K562 (cell line): ENCODE measurements at regions not wholly inside any gene's neighbourhood (a gene's known extent, or its start where the extent isn't known, plus 50 kb on each side); places are given as distances from the start of the nearest gene placed in this dataset.
A peak's percentile ranks its signal among the peaks of the same experiment; 100 is the strongest.

ENCODE experiments used
- ATAC-seq: fragments of 200-7000 bp; cut with Tn5 transposase; 3 replicates; pipeline ENCODE4 v1.9.1; 2020; ENCODE audit warnings: moderate library complexity
- BruUV-seq: library from RNA; stranded (reverse); fragments of 400-500 nt; replicated peaks from 2 replicates; lab custom pipeline; 2021; lab: Mats Ljungman, UMichigan
- CTCF ChIA-PET: fragments of 300-600 bp; formaldehyde crosslinking; extraction: SDS; loops from one replicate; lab custom pipeline; 2021; ENCODE audit warnings: low intra/inter-chr PET ratio; lab: Yijun Ruan, JAX
- POLR2A ChIA-PET: fragments of 300-600, 350-650 bp; sonication (Branson Sonifier 250); formaldehyde crosslinking; extraction: SDS; loops from one replicate; lab custom pipeline; 2021; ENCODE audit warnings: antibody characterized with exemption, inconsistent platforms; lab: Yijun Ruan, JAX
- DNase-seq, 4 experiments: peaks; one replicate each; pipeline versions ENCODE4 v3.0.0 to v3.0.0-alpha.2; 2011 to 2018; ENCODE audit warnings: low spot score in 3 of 4, mixed read lengths in 3 of 4; ENCODE audit errors: extremely low read depth in 1 of 4
- FAIRE-seq: peaks from 2 replicates; lab custom pipeline; 2011; peaks lifted over from hg19 to GRCh38; lab: Jason Lieb, UNC
- H2AFZ ChIP-seq: 2 replicates; pipeline ENCODE4 v1.6.0; 2011; ENCODE audit warnings: low read depth, low read length, control low read depth, inconsistent platforms
- H3K27ac ChIP-seq: fragments of 200-600 bp; 3 replicates; pipeline ENCODE4 v1.8.0; 2011; ENCODE audit warnings: low read depth, mild to moderate bottlenecking, control low read depth, inconsistent platforms, low read length, moderate library complexity, mixed read lengths; ENCODE audit errors: extremely low read depth
- H3K27me3 ChIP-seq, 2 experiments: fragments of 300-600 bp in 1 of 2; 2 replicates in 1 of 2; 3 replicates in 1 of 2; pipeline versions ENCODE4 v1.6.0 to v1.8.0; 2011; ENCODE audit warnings: inconsistent platforms in 2 of 2, low read length in 2 of 2, mild to moderate bottlenecking in 1 of 2, mixed read lengths in 1 of 2, moderate library complexity in 1 of 2; ENCODE audit not compliant: control insufficient read depth in 2 of 2, insufficient read depth in 2 of 2
- H3K36me3 ChIP-seq: fragments of 300-600 bp; 3 replicates; pipeline ENCODE4 v1.8.0; 2011; ENCODE audit warnings: mild to moderate bottlenecking, low read length, inconsistent platforms; ENCODE audit not compliant: control insufficient read depth, insufficient read depth
- H3K4me1 ChIP-seq, 2 experiments: fragments of 200-600 bp in 1 of 2; replicated peaks in 1 of 2; 2 replicates in 1 of 2; 3 replicates in 1 of 2; pipeline versions ENCODE4 v1.5.1 to v1.8.0; 2011; ENCODE audit warnings: inconsistent platforms in 2 of 2, low read length in 2 of 2, mild to moderate bottlenecking in 1 of 2, mixed read lengths in 1 of 2, moderate library complexity in 1 of 2; ENCODE audit not compliant: control insufficient read depth in 2 of 2, insufficient read depth in 2 of 2
- H3K4me2 ChIP-seq: 2 replicates; pipeline ENCODE4 v1.6.1; 2011; ENCODE audit warnings: low read length, control low read depth, inconsistent platforms, mixed read lengths; ENCODE audit not compliant: insufficient read depth
- H3K4me3 ChIP-seq: fragments of 200-600 bp; sonication (generic), shearing (Covaris generic); 2 replicates; pipeline ENCODE4 v1.5.1; 2016; ENCODE audit warnings: control low read depth, inconsistent platforms
- H3K79me2 ChIP-seq: fragments of 200-600 bp; 3 replicates; pipeline ENCODE4 v1.8.0; 2011; ENCODE audit warnings: low read length, inconsistent platforms; ENCODE audit not compliant: control insufficient read depth, insufficient read depth
- H3K9ac ChIP-seq, 2 experiments: 2 replicates each; pipeline versions ENCODE4 v1.6.0 to v1.6.1; 2011; ENCODE audit warnings: low read depth in 2 of 2, low read length in 2 of 2, control low read depth in 1 of 2, inconsistent platforms in 1 of 2, mild to moderate bottlenecking in 1 of 2, mixed read lengths in 1 of 2; ENCODE audit not compliant: insufficient read depth in 1 of 2
- H3K9me1 ChIP-seq: one replicate; pipeline ENCODE4 v1.6.0; 2011; ENCODE audit warnings: inconsistent platforms, mild to moderate bottlenecking, low read length, moderate library complexity; ENCODE audit not compliant: control insufficient read depth, insufficient read depth
- H3K9me3 ChIP-seq: replicated peaks from 2 replicates; pipeline ENCODE4 v1.5.1; 2011; ENCODE audit warnings: low read depth, low read length, inconsistent platforms; ENCODE audit not compliant: control insufficient read depth, insufficient read depth
- H4K20me1 ChIP-seq: replicated peaks from 2 replicates; pipeline ENCODE4 v1.6.1; 2011; ENCODE audit warnings: low read length, inconsistent platforms, mixed read lengths; ENCODE audit not compliant: control insufficient read depth, insufficient read depth
- ATF7 ChIP-seq: fragments of 450-650 bp; IDR thresholded peaks from 2 replicates; pipeline ENCODE4 v1.7.1; 2014; ENCODE audit warnings: mild to moderate bottlenecking, moderate library complexity
- L3MBTL2 ChIP-seq: fragments of 450-650 bp; IDR thresholded peaks from 2 replicates; pipeline ENCODE4 v1.6.1; 2016; ENCODE audit warnings: mild to moderate bottlenecking, moderate library complexity
- MCM7 ChIP-seq, 2 experiments: fragments of 450-650 bp; IDR thresholded peaks; 2 replicates each; pipeline ENCODE4 v1.6.1; 2016 to 2018
- RAD21 ChIP-seq, 2 experiments: fragments of 250-450 bp in 1 of 2; fragments of 450-650 bp in 1 of 2; sonication (Bioruptor Pico) in 1 of 2; formaldehyde crosslinking in 1 of 2; IDR thresholded peaks in 1 of 2; conservative IDR thresholded peaks in 1 of 2; 2 replicates each; pipeline versions ENCODE4 v1.4.0 to v1.8.0; 2020 to 2022; ENCODE audit warnings: mild to moderate bottlenecking in 2 of 2, moderate library complexity in 1 of 2
- SMARCE1 ChIP-seq: fragments of 450-650 bp; IDR thresholded peaks from 2 replicates; pipeline ENCODE4 v1.7.1; 2016; ENCODE audit warnings: mild to moderate bottlenecking
- TFAM ChIP-seq: fragments of 250-450 bp; sonication (Bioruptor Pico); conservative IDR thresholded peaks from 2 replicates; pipeline ENCODE4 v1.5.0; 2021; ENCODE audit warnings: mild to moderate bottlenecking, moderate library complexity
- ZNF778 ChIP-seq: fragments of 450-650 bp; formaldehyde crosslinking; IDR thresholded peaks from 2 replicates; pipeline ENCODE4 v1.4.0; 2020; ENCODE audit warnings: mild to moderate bottlenecking, moderate library complexity
- WGBS: fragments of 100-300 bp; shearing (Covaris generic); methylation state at CpG from one replicate; pipeline ENCODE4 v1.1.6; 2016; ENCODE audit warnings: low coverage, mixed read lengths; ENCODE audit not compliant: insufficient coverage; ENCODE audit errors: missing lambda C conversion rate; 5-methylcytosine and 5-hydroxymethylcytosine counted together
- in situ Hi-C: fragments of 300-500 bp; cut with MboI; formaldehyde crosslinking; loops from 4 replicates; pipeline ENCODE4 v1.15.0; 2018; ENCODE audit warnings: inconsistent platforms, mixed read lengths
- intact Hi-C: fragments of 100-400 bp; cut with micrococcal nuclease; formaldehyde crosslinking; loops from 2 replicates; pipeline ENCODE4 v1.14.2; 2022
- TF ChIP-seq, protein P1 (sequence below): IDR thresholded peaks from 2 replicates; pipeline ENCODE4 v1.6.1; 2014; ENCODE audit warnings: antibody characterized with exemption
- TF ChIP-seq, protein P2 (sequence below): sonication (generic); formaldehyde crosslinking; IDR thresholded peaks from 2 replicates; pipeline ENCODE4 v1.8.0; 2022; ENCODE audit warnings: missing genetic modification reagents, mild to moderate bottlenecking, borderline replicate concordance
- TF ChIP-seq, protein P3 (sequence below): sonication (generic); formaldehyde crosslinking; IDR thresholded peaks from 2 replicates; pipeline ENCODE4 v1.8.1; 2023; ENCODE audit warnings: mild to moderate bottlenecking, missing genetic modification reagents
- TF ChIP-seq, protein P4 (sequence below): fragments of 250-450 bp; sonication (Bioruptor Pico); IDR thresholded peaks from 2 replicates; pipeline ENCODE4 v1.8.0; 2022; ENCODE audit warnings: moderate library complexity, mild to moderate bottlenecking, inconsistent platforms

DNA sequence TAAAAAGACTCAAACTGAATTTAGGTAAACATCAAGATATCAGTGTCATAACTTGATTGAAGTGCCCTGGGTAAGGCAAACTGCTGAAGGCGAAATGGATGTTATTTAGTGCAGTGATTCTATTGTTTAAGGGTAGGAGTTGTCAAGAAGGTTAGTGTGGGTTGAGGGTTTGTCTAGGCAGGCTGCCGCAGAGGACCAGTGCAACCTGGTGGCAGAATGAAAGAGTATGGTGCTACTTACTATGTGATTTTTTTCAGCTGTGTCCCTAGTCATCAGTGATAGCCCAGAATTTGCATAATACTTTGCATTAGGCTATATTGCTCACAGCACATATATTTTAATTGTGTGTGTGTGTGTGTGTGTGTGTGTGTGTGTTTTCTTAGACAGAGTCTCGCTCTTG is 1127.0 kb downstream of the GALC start:
- Histone ChIP-seq H3K9me3 (no peaks in the 10 kb centered on the region), H3K4me2 (no peak overlapping the region)
- POLR2A ChIA-PET = no interaction called here
- 0 out of 4 replicates have a peak, but pooled peaks of 1 of the 2 experiments have one; percentile 8 for TF ChIP-seq RAD21 (CRISPR knock-in tag; conservative IDR thresholded peaks at IDR 0.05 in 1 of 2, IDR thresholded peaks at IDR 0.05 in 1 of 2)
- no peak for TF ChIP-seq ZNF778 (CRISPR knock-in tag)
- TF ChIP-seq, protein P1, sequence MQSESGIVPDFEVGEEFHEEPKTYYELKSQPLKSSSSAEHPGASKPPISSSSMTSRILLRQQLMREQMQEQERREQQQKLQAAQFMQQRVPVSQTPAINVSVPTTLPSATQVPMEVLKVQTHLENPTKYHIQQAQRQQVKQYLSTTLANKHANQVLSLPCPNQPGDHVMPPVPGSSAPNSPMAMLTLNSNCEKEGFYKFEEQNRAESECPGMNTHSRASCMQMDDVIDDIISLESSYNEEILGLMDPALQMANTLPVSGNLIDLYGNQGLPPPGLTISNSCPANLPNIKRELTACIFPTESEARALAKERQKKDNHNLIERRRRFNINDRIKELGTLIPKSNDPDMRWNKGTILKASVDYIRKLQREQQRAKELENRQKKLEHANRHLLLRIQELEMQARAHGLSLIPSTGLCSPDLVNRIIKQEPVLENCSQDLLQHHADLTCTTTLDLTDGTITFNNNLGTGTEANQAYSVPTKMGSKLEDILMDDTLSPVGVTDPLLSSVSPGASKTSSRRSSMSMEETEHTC = no peak
- TF ChIP-seq, all 486 proteins: peak for 1
- no peaks in the 10 kb centered on the region for H4K20me1 ChIP-seq
- H3K9ac ChIP-seq = no peak overlapping the region
- BruUV-seq = no TSS peak
- no peaks in the 10 kb centered on the region for H3K36me3 ChIP-seq
- no peak overlapping the region for H3K27ac ChIP-seq
- CTCF ChIA-PET = no interaction called here
- FAIRE-seq = no peak
- H3K79me2 ChIP-seq = no peaks in the 10 kb centered on the region
- no peak for DNase-seq
- in situ Hi-C loops (no loop called here), intact Hi-C loops (no loop called here)
- no peaks in the 10 kb centered on the region for H3K27me3 ChIP-seq
- H3K9me1 ChIP-seq = no peaks in the 10 kb centered on the region
- H2AFZ ChIP-seq = no peak overlapping the region
- no peaks in the 10 kb centered on the region for H3K4me1 ChIP-seq
- WGBS = 0% methylated on average over 3 of the region's 3 CpGs
- no peak overlapping the region for H3K4me3 ChIP-seq
- no peak for ATAC-seq

DNA sequence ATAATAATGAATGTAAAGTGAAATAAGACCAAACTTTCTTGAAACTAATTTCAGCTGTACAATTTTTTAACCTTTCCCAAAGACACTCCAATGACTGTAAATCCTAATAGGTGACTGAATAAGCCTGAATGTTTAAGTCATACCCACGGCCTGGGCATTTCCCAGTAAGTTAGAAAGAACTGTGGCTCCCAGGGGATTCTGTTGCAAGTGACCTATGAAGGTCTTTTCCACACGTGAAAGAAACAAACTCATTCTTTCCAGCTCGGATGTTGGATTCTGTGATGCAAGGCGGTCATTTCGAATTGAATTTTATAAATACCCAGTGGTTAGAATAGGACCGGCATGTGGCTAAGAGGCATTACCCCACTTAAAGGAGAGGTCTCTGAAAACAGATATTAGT is 1134.4 kb downstream of the GALC start:
- ChIA-PET POLR2A (no interaction called here), CTCF (no interaction called here)
- no peak overlapping the region for H2AFZ ChIP-seq
- H4K20me1 ChIP-seq = no peaks in the 10 kb centered on the region
- intact Hi-C loops (no loop called here), in situ Hi-C loops (no loop called here)
- no peaks in the 10 kb centered on the region for H3K36me3 ChIP-seq
- no peak for DNase-seq
- H3K9me1 ChIP-seq = no peaks in the 10 kb centered on the region
- no TSS peak for BruUV-seq
- no peak for FAIRE-seq
- no peaks in the 10 kb centered on the region for H3K79me2 ChIP-seq
- no peaks in the 10 kb centered on the region for H3K27me3 ChIP-seq
- no peaks in the 10 kb centered on the region for H3K9me3 ChIP-seq
- H3K4me2 ChIP-seq = no peak overlapping the region
- no peak overlapping the region for H3K4me3 ChIP-seq
- no peaks in the 10 kb centered on the region for H3K4me1 ChIP-seq
- 0% methylated on average over 6 of the region's 6 CpGs for WGBS
- no peak for ATAC-seq
- H3K27ac ChIP-seq = no peak overlapping the region
- no peak overlapping the region for H3K9ac ChIP-seq
- TF ChIP-seq MCM7 (IDR thresholded peaks at IDR 0.05) (no peak), SMARCE1 (no peak), L3MBTL2 (no peak), ATF7 (no peak), TFAM (no peak)
- TF ChIP-seq, protein P2, sequence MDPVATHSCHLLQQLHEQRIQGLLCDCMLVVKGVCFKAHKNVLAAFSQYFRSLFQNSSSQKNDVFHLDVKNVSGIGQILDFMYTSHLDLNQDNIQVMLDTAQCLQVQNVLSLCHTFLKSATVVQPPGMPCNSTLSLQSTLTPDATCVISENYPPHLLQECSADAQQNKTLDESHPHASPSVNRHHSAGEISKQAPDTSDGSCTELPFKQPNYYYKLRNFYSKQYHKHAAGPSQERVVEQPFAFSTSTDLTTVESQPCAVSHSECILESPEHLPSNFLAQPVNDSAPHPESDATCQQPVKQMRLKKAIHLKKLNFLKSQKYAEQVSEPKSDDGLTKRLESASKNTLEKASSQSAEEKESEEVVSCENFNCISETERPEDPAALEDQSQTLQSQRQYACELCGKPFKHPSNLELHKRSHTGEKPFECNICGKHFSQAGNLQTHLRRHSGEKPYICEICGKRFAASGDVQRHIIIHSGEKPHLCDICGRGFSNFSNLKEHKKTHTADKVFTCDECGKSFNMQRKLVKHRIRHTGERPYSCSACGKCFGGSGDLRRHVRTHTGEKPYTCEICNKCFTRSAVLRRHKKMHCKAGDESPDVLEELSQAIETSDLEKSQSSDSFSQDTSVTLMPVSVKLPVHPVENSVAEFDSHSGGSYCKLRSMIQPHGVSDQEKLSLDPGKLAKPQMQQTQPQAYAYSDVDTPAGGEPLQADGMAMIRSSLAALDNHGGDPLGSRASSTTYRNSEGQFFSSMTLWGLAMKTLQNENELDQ (CRISPR knock-in tag) = no peak
- TF ChIP-seq, protein P3, sequence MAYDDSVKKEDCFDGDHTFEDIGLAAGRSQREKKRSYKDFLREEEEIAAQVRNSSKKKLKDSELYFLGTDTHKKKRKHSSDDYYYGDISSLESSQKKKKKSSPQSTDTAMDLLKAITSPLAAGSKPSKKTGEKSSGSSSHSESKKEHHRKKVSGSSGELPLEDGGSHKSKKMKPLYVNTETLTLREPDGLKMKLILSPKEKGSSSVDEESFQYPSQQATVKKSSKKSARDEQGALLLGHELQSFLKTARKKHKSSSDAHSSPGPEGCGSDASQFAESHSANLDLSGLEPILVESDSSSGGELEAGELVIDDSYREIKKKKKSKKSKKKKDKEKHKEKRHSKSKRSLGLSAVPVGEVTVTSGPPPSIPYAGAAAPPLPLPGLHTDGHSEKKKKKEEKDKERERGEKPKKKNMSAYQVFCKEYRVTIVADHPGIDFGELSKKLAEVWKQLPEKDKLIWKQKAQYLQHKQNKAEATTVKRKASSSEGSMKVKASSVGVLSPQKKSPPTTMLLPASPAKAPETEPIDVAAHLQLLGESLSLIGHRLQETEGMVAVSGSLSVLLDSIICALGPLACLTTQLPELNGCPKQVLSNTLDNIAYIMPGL (CRISPR knock-in tag) = no peak
- TF ChIP-seq, protein P4, sequence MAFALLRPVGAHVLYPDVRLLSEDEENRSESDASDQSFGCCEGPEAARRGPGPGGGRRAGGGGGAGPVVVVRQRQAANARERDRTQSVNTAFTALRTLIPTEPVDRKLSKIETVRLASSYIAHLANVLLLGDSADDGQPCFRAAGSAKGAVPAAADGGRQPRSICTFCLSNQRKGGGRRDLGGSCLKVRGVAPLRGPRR (CRISPR knock-in tag) = no peak
